GM12874 (cell line): ENCODE measurements at regions not wholly inside any gene's neighbourhood (a gene's known extent, or its start where the extent isn't known, plus 50 kb on each side); places are given as distances from the start of the nearest gene placed in this dataset.

Source experiments
- CTCF ChIP-seq: IDR thresholded peaks from 2 replicates; pipeline ENCODE4 v1.5.1; 2011; ENCODE audit warnings: low read depth, mild to moderate bottlenecking, control low read depth, low read length, moderate library complexity; ENCODE audit not compliant: insufficient read depth

GRCh38 chr11:96447208-96448110 is 57.6 kb downstream of the JRKL start:
- no peak for TF ChIP-seq CTCF

- no peak for TF ChIP-seq CTCF
Observed at GRCh38 chr11:96448225-96448624, 58.4 kb downstream of the JRKL start.

GRCh38 chr11:96456111-96456510 is 66.3 kb downstream of the JRKL start:
- no peak for TF ChIP-seq CTCF

GRCh38 chr11:96459751-96460150 is 69.9 kb downstream of the JRKL start:
- TF ChIP-seq CTCF = no peak

- no peak for TF ChIP-seq CTCF
Observed at GRCh38 chr11:96461871-96462270, 72.1 kb downstream of the JRKL start.

GRCh38 chr11:96464700-96465307 is 75.0 kb downstream of the JRKL start:
- TF ChIP-seq CTCF = peak; percentile 60

- TF ChIP-seq CTCF = no peak
Observed at GRCh38 chr11:96465512-96465911, 75.7 kb downstream of the JRKL start.
